Adrenal gland (tissue), 9 donors: ENCODE measurements at regions not wholly inside any gene's neighbourhood (a gene's known extent, or its start where the extent isn't known, plus 50 kb on each side); places are given as distances from the start of the nearest gene placed in this dataset.

ENCODE experiments used
- DNase-seq, 7 donors: peaks; one replicate each; pipeline ENCODE4 v3.0.0-alpha.2; 2019 to 2020
- H3K27ac ChIP-seq, 5 donors: fragments of 200-600 bp; sonication (generic) in 4 of 5; 1 replicate in 3 of 5; 2 replicates in 2 of 5; pipeline versions ENCODE4 v1.5.1 to v1.8.0; 2016 to 2020; ENCODE audit warnings: mild to moderate bottlenecking in 1 of 5
- H3K27me3 ChIP-seq: fragments of 200-600 bp; 2 replicates; pipeline ENCODE4 v1.8.0; 2021
- H3K36me3 ChIP-seq, 2 donors: fragments of 200-600 bp; replicated peaks in 1 of 2; 1 replicate in 1 of 2; 2 replicates in 1 of 2; pipeline versions ENCODE4 v1.5.1 to v1.8.0; 2018 to 2022
- H3K4me1 ChIP-seq, 2 donors: fragments of 200-600 bp; replicated peaks in 1 of 2; 1 replicate in 1 of 2; 2 replicates in 1 of 2; pipeline versions ENCODE4 v1.5.1 to v1.8.0; 2018 to 2021
- H3K4me3 ChIP-seq, 4 donors: fragments of 200-600 bp; sonication (generic) in 3 of 4; one replicate each; pipeline ENCODE4 v1.5.1; 2016 to 2018
- H3K9me3 ChIP-seq, 3 donors: fragments of 200-600 bp; sonication (generic) in 1 of 3; replicated peaks in 1 of 3; 1 replicate in 2 of 3; 2 replicates in 1 of 3; pipeline versions ENCODE4 v1.5.1 to v1.8.0; 2016 to 2021
- POLR2A ChIP-seq, 2 donors: fragments of 450-650 bp; IDR thresholded peaks; one replicate each; pipeline ENCODE4 v1.6.1; 2017; ENCODE audit warnings: antibody characterized with exemption in 2 of 2, mild to moderate bottlenecking in 2 of 2, moderate library complexity in 1 of 2
- WGBS, 4 donors: extraction: QIAGEN DNeasy Blood & Tissue Kit in 2 of 4; methylation state at CpG; one replicate each; pipeline versions ENCODE4 v1.1.5 to v1.1.7; 2013 to 2017; 5-methylcytosine and 5-hydroxymethylcytosine counted together
- intact Hi-C, 2 donors: fragments of 100-400 bp; cut with DNase I; formaldehyde crosslinking; loops; one replicate each; pipeline versions ENCODE4 v1.14.1 to v1.15.0; 2022 to 2023
- TF ChIP-seq, protein P1 (sequence below), 6 experiments: fragments of 450-650 bp in 4 of 6; fragments of 200-600 bp in 2 of 6; sonication (generic) in 1 of 6; IDR thresholded peaks; 1 replicate in 5 of 6; 2 replicates in 1 of 6; pipeline versions ENCODE4 v1.5.1 to v1.8.0; 2016 to 2021; ENCODE audit warnings: antibody characterized with exemption in 6 of 6, mild to moderate bottlenecking in 2 of 6, moderate library complexity in 1 of 6
- donor health status: healthy with polysubstance abuse.
- donor health status: Bipolar disorder and iron deficiency.
- donor health status: DM: yes; HTN: yes; CAD: no.
- donor health status: DM: no; HTN: no; CAD: no.
- donor health status: DM: no; HTN: no; CAD: no.

DNA sequence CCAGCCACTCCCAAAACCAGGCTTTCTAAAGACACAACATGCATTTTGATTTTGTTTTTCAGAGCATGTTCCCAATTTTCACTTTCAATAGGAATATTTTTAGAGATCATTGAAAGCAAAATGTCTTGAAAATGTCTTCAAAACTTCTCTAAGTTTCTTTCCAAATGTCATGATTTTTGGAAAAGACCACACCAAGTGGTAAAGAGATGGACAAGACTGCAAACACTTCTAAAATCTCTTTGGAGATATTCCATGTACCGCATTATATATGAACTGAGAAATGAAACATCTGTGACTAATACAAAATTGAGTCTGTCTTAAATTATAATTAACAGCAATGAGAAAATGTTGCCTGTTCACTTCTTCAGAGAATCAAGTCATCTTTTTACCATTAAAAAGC lies 418.0 kb upstream of the PKN2 start:
- H3K27ac ChIP-seq: no peak overlapping the region
- no peaks in the 10 kb centered on the region for H3K9me3 ChIP-seq
- no peaks in the 10 kb centered on the region for H3K36me3 ChIP-seq
- no peak for DNase-seq
- H3K4me3 ChIP-seq: no peak overlapping the region
- no peaks in the 10 kb centered on the region for H3K27me3 ChIP-seq
- 91 to 96% (median 94%) methylated on average over 1 of the region's 1 CpG for WGBS, 4 donors
- TF ChIP-seq, protein P1, sequence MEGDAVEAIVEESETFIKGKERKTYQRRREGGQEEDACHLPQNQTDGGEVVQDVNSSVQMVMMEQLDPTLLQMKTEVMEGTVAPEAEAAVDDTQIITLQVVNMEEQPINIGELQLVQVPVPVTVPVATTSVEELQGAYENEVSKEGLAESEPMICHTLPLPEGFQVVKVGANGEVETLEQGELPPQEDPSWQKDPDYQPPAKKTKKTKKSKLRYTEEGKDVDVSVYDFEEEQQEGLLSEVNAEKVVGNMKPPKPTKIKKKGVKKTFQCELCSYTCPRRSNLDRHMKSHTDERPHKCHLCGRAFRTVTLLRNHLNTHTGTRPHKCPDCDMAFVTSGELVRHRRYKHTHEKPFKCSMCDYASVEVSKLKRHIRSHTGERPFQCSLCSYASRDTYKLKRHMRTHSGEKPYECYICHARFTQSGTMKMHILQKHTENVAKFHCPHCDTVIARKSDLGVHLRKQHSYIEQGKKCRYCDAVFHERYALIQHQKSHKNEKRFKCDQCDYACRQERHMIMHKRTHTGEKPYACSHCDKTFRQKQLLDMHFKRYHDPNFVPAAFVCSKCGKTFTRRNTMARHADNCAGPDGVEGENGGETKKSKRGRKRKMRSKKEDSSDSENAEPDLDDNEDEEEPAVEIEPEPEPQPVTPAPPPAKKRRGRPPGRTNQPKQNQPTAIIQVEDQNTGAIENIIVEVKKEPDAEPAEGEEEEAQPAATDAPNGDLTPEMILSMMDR (IDR thresholded peaks at IDR 0.05): no peak
- intact Hi-C loops: no loop called here
- H3K4me1 ChIP-seq: no peaks in the 10 kb centered on the region

DNA sequence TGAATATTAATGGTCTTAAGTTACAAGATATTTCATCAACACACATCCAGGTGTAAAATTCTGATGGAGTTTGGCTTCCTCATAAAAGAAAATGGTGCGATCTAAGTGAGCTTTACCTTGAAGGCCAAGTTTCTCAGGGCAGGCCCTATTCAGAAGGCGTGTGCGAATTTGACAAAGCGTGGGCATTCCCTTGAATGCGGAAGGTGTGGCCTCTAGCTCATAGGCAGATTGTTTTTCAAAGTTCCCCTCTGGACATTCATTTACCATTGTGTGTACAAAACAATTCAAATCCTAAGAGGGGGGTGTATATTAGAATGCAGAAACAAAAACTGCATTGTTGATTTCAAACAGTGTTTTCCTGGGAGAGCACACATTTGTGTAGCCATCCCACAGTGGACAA lies 411.9 kb upstream of the PKN2 start:
- TF ChIP-seq, protein P1 (IDR thresholded peaks at IDR 0.05): no peak
- no peak for TF ChIP-seq POLR2A (IDR thresholded peaks at IDR 0.05)
- no peaks in the 10 kb centered on the region for H3K36me3 ChIP-seq
- H3K27ac ChIP-seq: no peak overlapping the region
- intact Hi-C loops: no loop called here
- H3K9me3 ChIP-seq: no peaks in the 10 kb centered on the region
- DNase-seq: no peak
- no peaks in the 10 kb centered on the region for H3K27me3 ChIP-seq
- H3K4me3 ChIP-seq: no peak overlapping the region
- WGBS, 4 donors: 91 to 96% (median 96%) methylated on average over 5 of the region's 5 CpGs
- no peaks in the 10 kb centered on the region for H3K4me1 ChIP-seq

DNA sequence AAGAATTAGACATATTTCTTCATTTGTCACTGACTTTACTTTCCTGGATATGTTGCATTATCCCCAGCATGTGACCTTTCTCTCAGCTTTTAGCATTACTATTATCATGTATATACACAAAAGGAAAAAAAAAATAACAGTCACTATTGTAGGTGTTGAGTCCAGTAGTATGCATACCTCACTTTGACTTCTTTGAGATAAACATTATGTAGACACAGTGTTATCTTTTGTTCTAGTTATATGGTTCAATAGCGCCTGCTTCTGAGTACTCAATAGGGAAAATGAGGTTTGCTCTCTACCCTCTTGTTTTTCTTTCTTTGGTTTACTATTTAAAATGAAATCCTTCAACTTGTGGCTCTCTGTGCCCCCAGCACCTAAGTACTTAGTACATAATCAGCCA lies 409.6 kb upstream of the PKN2 start:
- H3K27ac ChIP-seq: no peak overlapping the region
- no peak overlapping the region for H3K4me3 ChIP-seq
- WGBS, 4 donors: 91 to 99% (median 96%) methylated on average over 1 of the region's 1 CpG
- intact Hi-C loops: no loop called here
- TF ChIP-seq, protein P1 (IDR thresholded peaks at IDR 0.05): no peak
- TF ChIP-seq POLR2A (IDR thresholded peaks at IDR 0.05): no peak
- no peaks in the 10 kb centered on the region for H3K27me3 ChIP-seq
- no peak for DNase-seq
- no peaks in the 10 kb centered on the region for H3K4me1 ChIP-seq
- no peaks in the 10 kb centered on the region for H3K36me3 ChIP-seq
- H3K9me3 ChIP-seq: no peaks in the 10 kb centered on the region

DNA sequence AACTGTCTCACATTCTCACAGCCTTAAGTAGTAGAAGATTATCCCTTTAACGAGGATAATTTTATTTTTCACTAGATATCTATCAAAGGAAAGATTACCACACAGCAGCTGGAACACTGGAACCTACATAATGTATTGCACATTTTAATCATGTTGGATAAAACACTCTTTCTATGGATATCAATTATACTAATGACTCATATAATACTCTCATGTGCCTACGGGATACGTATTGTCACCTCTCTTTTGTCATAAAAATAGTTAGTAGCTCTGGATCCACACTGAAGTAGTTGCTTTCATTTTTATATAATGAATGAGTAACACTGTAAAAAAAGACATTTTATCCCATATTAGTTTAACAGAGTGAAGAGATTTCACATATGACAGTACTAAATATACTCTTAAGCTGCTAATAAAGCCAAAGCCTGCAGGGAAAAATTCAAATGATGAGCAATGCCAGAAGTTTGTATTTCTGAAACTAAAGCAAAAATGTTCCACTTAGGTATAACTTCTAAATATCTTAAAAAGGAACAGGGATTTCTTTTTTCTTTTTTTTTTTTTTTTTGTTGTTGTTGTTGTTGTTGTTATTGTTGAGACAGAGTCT lies 408.7 kb upstream of the PKN2 start:
- no peak for DNase-seq
- intact Hi-C loops: no loop called here
- Histone ChIP-seq H3K9me3 (no peaks in the 10 kb centered on the region), H3K36me3 (no peaks in the 10 kb centered on the region), H3K4me3 (no peak overlapping the region), H3K27ac (no peak overlapping the region), H3K27me3 (no peaks in the 10 kb centered on the region), H3K4me1 (no peaks in the 10 kb centered on the region)
- TF ChIP-seq, protein P1 (IDR thresholded peaks at IDR 0.05): no peak
- no peak for TF ChIP-seq POLR2A (IDR thresholded peaks at IDR 0.05)
- 79 to 88% (median 81%) methylated on average over 3 of the region's 3 CpGs for WGBS, 4 donors
